ENCODE measurements at regions not wholly inside any gene's neighbourhood (a gene's known extent, or its start where the extent isn't known, plus 50 kb on each side); places are given as distances from the start of the nearest gene placed in this dataset.

GRCh38 chr3:194865061-194865460 is 179.4 kb downstream of the FAM43A start:
- CTCF ChIA-PET = interaction anchor here (0.8 to 0.9 kb wide), 2 partner anchors 8 to 11 kb away, joined by 3 read pairs; no protein-coding TSS in a partner anchor
- POLR2A ChIA-PET = no interaction called here
- 90% methylated on average over 2 of the region's 3 CpGs for WGBS (ENCODE audit: insufficient coverage)

DNA sequence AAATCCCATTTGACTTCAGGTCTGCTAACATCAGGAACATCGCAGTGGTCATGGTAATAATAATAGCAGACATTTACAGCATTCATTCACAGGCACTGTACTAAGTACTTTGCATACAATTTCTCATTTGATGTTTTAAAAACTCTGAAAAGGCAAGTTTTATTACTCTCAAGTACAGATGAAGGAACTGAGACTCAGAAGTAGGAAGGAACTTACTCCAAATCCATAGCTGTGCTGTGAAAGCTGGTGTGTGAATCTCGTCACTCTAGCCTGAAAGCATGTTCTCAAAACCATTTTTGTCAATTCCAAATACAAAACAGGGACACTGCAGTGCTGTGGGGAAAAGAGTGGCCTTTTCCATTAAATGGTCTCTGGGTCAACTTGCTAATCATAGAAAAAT is 179.9 kb downstream of the FAM43A start:
- ChIA-PET POLR2A (no interaction called here), CTCF (interaction anchor here (0.8 kb wide), 1 partner anchor 9 kb away, joined by 3 read pairs; no protein-coding TSS in a partner anchor)

More at GRCh38 chr3:194865061-194865460, 179.4 kb downstream of the FAM43A start:
- H3K27me3 Mint-ChIP-seq = peaks cover 16% of the 10 kb centered on the region
- Histone ChIP-seq H2AFZ (ENCODE audit: insufficient read depth, low read depth, low read length, poor library complexity, severe bottlenecking) (no peak overlapping the region), H3K27ac (ENCODE audit: low read length in 2 of 2) (no peak overlapping the region), H3K4me1 (ENCODE audit: control insufficient read depth in 2 of 2, insufficient read depth in 2 of 2, low read length in 2 of 2) (peaks cover 0 to 6% of the 10 kb centered on the region in 2 donors), H3K36me3 (replicated peaks in 1 of 2; ENCODE audit: control extremely low read depth in 1 of 2, control insufficient read depth in 1 of 2, extremely low read depth in 1 of 2, insufficient read depth in 2 of 2, low read length in 1 of 2) (no peaks in the 10 kb centered on the region), H3K9me3 (ENCODE audit: control extremely low read depth in 1 of 3, control insufficient read depth in 2 of 3, insufficient read depth in 1 of 3, low read length in 2 of 3) (peaks cover 0 to 3% (median 0%) of the 10 kb centered on the region in 3 donors), H3K27me3 (replicated peaks in 1 of 4; ENCODE audit: control extremely low read depth in 1 of 4, control insufficient read depth in 3 of 4, insufficient read depth in 4 of 4, low read length in 3 of 4) (no peaks in the 10 kb centered on the region), H3K9ac (ENCODE audit: low read length) (no peak overlapping the region), H3K4me2 (replicated peaks; ENCODE audit: low read depth, low read length, poor library complexity, severe bottlenecking) (no peak overlapping the region), H3K79me2 (ENCODE audit: control insufficient read depth, insufficient read depth, low read length) (no peaks in the 10 kb centered on the region), H3K4me3 (ENCODE audit: control extremely low read depth in 1 of 5, extremely low read depth in 1 of 5, insufficient read depth in 1 of 5, low read depth in 2 of 5, low read length in 4 of 5) (no peak overlapping the region), H4K20me1 (ENCODE audit: control insufficient read depth, insufficient read depth, low read length, poor library complexity, severe bottlenecking) (no peaks in the 10 kb centered on the region)
- intact Hi-C loops (cut with micrococcal nuclease) = no loop called here
- no peak for TF ChIP-seq EZH2 (IDR thresholded peaks at IDR 0.05; ENCODE audit: borderline replicate concordance, insufficient read depth, low read depth, low read length, poor library complexity, severe bottlenecking)
- TF ChIP-seq CTCF (IDR thresholded peaks at IDR 0.05) = no peak
- ATAC-seq (ENCODE audit: low read depth) = no peak
- peaks cover 8% of the 10 kb centered on the region for H3K4me1 Mint-ChIP-seq
- no peak overlapping the region for H3K27ac Mint-ChIP-seq
- no peak overlapping the region for H3K4me3 Mint-ChIP-seq
- no peaks in the 10 kb centered on the region for H3K9me3 Mint-ChIP-seq (ENCODE audit: insufficient read depth)
- no peak for DNase-seq

More for the DNA sequence above, 179.9 kb downstream of the FAM43A start:
- no peak overlapping the region for H3K9ac ChIP-seq (ENCODE audit: low read length)
- no peak overlapping the region for H3K4me3 ChIP-seq (ENCODE audit: control extremely low read depth in 1 of 5, extremely low read depth in 1 of 5, insufficient read depth in 1 of 5, low read depth in 2 of 5, low read length in 4 of 5)
- H4K20me1 ChIP-seq (ENCODE audit: control insufficient read depth, insufficient read depth, low read length, poor library complexity, severe bottlenecking) = no peaks in the 10 kb centered on the region
- no peaks in the 10 kb centered on the region for H3K9me3 Mint-ChIP-seq (ENCODE audit: insufficient read depth)
- no CpG with 5 or more reads among the region's 2 CpGs for WGBS (ENCODE audit: insufficient coverage)
- H3K27ac ChIP-seq (ENCODE audit: low read length in 2 of 2) = no peak overlapping the region
- no peak overlapping the region for H2AFZ ChIP-seq (ENCODE audit: insufficient read depth, low read depth, low read length, poor library complexity, severe bottlenecking)
- peaks cover 16% of the 10 kb centered on the region for H3K27me3 Mint-ChIP-seq
- H3K27me3 ChIP-seq (replicated peaks in 1 of 4; ENCODE audit: control extremely low read depth in 1 of 4, control insufficient read depth in 3 of 4, insufficient read depth in 4 of 4, low read length in 3 of 4) = no peaks in the 10 kb centered on the region
- no peak overlapping the region for H3K4me2 ChIP-seq (replicated peaks; ENCODE audit: low read depth, low read length, poor library complexity, severe bottlenecking)
- no peak for ATAC-seq (ENCODE audit: low read depth)
- no peaks in the 10 kb centered on the region for H3K79me2 ChIP-seq (ENCODE audit: control insufficient read depth, insufficient read depth, low read length)
- H3K4me1 Mint-ChIP-seq = peaks cover 8% of the 10 kb centered on the region
- peaks cover 0 to 6% of the 10 kb centered on the region in 2 donors for H3K4me1 ChIP-seq (ENCODE audit: control insufficient read depth in 2 of 2, insufficient read depth in 2 of 2, low read length in 2 of 2)
- no peaks in the 10 kb centered on the region for H3K36me3 ChIP-seq (replicated peaks in 1 of 2; ENCODE audit: control extremely low read depth in 1 of 2, control insufficient read depth in 1 of 2, extremely low read depth in 1 of 2, insufficient read depth in 2 of 2, low read length in 1 of 2)
- intact Hi-C loops (cut with micrococcal nuclease) = no loop called here
- no peak overlapping the region for H3K27ac Mint-ChIP-seq
- TF ChIP-seq EZH2 (IDR thresholded peaks at IDR 0.05; ENCODE audit: borderline replicate concordance, insufficient read depth, low read depth, low read length, poor library complexity, severe bottlenecking) = no peak
- no peak for TF ChIP-seq CTCF (IDR thresholded peaks at IDR 0.05)
- peaks cover 0 to 6% (median 0%) of the 10 kb centered on the region in 3 donors for H3K9me3 ChIP-seq (ENCODE audit: control extremely low read depth in 1 of 3, control insufficient read depth in 2 of 3, insufficient read depth in 1 of 3, low read length in 2 of 3)
- H3K4me3 Mint-ChIP-seq = no peak overlapping the region
- no peak for DNase-seq

Data from B cell (primary cell).